Fibroblast of mammary gland (primary cell): ENCODE measurements at regions not wholly inside any gene's neighbourhood (a gene's known extent, or its start where the extent isn't known, plus 50 kb on each side); places are given as distances from the start of the nearest gene placed in this dataset.
"Not testable (repeated sequence)": the region's sequence is repeated elsewhere in the genome, so short reads cannot be mapped to it uniquely, and the experiment has no call there.

Experiments used
- DNase-seq: peaks from one replicate; pipeline ENCODE4 v3.0.0-alpha.2; 2010; ENCODE audit warnings: low read depth
- H3K4me3 ChIP-seq: 2 replicates; pipeline ENCODE4 v1.5.1; 2011; ENCODE audit warnings: low read depth, mild to moderate bottlenecking, low read length, moderate library complexity; ENCODE audit not compliant: control insufficient read depth
- TF ChIP-seq, protein P1 (sequence below): conservative IDR thresholded peaks from 2 replicates; pipeline ENCODE4 v1.5.1; 2011; ENCODE audit warnings: low read depth, low read length, inconsistent platforms; ENCODE audit not compliant: control insufficient read depth, insufficient read depth

DNA sequence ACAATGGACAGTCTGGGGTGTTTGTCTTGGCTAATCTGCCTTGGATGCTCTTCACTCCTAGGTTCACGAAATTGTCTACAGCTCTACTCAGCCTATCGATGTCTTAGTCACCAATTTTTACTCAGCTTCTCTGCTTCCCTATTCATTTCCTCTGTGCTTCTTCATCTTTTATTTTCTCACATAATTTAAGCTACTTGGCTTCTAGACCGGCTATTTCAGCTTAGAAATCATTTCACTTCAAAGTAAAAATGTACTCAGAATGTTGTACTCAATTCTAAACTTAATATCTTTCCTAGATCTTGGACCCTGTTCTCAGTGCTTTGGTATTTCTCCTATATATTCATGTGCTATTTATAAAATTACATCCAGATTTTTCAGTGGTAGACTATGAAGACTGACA is 430.0 kb upstream of the FTMT start:
- H3K4me3 ChIP-seq: no peak overlapping the region
- TF ChIP-seq, protein P1, sequence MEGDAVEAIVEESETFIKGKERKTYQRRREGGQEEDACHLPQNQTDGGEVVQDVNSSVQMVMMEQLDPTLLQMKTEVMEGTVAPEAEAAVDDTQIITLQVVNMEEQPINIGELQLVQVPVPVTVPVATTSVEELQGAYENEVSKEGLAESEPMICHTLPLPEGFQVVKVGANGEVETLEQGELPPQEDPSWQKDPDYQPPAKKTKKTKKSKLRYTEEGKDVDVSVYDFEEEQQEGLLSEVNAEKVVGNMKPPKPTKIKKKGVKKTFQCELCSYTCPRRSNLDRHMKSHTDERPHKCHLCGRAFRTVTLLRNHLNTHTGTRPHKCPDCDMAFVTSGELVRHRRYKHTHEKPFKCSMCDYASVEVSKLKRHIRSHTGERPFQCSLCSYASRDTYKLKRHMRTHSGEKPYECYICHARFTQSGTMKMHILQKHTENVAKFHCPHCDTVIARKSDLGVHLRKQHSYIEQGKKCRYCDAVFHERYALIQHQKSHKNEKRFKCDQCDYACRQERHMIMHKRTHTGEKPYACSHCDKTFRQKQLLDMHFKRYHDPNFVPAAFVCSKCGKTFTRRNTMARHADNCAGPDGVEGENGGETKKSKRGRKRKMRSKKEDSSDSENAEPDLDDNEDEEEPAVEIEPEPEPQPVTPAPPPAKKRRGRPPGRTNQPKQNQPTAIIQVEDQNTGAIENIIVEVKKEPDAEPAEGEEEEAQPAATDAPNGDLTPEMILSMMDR: no peak
- no peak for DNase-seq

DNA sequence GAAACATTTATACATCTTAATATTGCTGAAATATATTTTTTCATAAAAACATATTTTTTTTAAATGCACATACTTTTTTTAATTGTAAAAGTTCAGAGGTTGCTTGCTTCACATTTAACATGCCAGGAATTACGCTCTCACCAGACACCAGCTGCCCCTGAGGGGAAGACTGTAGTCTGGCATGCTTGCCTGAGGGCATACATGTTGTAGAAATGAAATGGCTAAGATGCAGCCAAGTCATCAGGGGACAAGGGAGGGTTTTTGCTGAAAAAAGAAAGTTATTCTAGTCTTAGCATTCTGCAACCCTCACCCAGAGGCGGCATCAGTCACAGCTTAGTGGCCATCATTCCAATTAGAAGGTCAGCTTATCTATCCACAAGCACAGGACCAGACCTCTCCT is 426.7 kb upstream of the FTMT start:
- DNase-seq: no peak
- TF ChIP-seq, protein P1: no peak
- H3K4me3 ChIP-seq: no peak overlapping the region

DNA sequence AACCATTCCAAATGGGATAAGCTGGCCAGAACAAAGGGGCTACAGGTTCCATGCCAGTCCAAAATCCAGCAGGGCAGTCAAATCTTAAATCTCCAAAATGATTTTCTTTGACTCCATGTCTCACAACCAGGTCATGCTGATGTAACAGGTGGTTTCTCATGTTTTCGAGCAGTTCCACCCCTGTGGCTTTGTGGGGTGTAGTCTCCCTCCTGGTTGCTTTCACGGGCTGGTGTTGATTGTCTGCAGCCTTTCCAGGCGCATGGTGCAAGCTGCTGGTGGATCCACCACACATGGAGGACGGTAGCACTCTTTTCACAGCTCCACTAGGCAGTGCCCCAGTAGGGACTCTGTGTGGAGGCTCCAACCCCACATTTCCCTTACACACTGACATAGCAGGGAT is 425.5 kb upstream of the FTMT start:
- no peak for DNase-seq
- no peak overlapping the region for H3K4me3 ChIP-seq
- TF ChIP-seq, protein P1: no peak

DNA sequence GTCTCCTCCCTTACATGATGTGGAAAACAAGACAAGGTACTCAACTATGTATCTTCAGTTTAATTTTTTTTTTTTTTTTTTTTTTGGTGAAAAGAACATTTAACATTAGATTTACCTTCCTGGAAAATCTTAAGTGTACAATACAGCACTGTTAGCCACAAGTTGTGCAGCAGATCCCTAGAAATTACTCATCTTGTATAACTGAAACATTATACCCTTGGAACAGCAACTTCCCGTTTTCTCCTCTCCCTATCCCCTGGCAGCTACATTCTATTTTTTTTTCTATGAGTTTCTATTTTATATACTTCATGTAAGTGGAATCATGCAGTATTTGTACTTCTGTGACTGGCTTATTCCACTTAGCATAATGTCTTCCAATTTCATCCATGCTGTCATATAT is 421.9 kb upstream of the FTMT start:
- TF ChIP-seq, protein P1: no peak
- no peak overlapping the region for H3K4me3 ChIP-seq
- DNase-seq: no peak

DNA sequence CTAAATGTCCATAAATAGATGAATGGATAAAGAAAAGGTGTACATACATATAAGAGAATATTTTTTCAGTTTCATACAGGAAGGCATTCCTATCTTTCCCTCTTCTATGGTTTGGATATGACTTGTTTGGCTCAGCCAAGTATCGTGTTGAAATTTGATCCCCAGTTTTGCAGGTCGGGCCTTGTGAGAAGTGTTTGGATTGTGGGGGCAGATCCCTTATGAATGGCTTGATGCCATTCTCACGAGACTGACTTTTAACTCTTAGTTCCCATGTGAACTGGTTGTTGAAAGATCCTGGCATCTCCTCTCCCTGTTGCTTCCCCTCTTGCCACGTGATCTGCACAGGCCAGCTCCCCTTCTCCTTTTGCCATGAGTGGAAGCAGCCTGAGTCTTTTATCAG is 421.1 kb upstream of the FTMT start:
- TF ChIP-seq, protein P1: no peak
- no peak for DNase-seq
- H3K4me3 ChIP-seq: no peak overlapping the region

DNA sequence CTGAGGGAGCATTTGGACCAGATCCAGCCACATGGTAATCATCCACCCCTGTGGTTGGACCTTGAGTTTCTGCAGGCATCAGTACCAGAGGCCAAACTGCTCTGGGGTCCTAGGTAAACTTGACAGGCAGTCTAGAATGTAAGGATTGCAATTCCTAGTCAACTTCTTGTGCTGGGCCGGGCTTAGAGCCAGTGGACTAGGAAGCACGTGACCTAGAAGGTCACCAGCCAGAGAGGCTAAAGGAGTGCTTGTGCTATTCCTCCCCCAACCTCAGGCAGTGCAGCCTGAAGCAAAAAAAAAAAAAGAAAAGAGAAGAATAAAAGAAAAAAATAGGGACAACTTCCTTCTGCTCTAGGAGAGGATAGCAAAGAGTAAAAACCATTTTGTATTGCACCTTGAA is 406.2 kb upstream of the FTMT start:
- TF ChIP-seq, protein P1: no peak
- no peak overlapping the region for H3K4me3 ChIP-seq
- no peak for DNase-seq

DNA sequence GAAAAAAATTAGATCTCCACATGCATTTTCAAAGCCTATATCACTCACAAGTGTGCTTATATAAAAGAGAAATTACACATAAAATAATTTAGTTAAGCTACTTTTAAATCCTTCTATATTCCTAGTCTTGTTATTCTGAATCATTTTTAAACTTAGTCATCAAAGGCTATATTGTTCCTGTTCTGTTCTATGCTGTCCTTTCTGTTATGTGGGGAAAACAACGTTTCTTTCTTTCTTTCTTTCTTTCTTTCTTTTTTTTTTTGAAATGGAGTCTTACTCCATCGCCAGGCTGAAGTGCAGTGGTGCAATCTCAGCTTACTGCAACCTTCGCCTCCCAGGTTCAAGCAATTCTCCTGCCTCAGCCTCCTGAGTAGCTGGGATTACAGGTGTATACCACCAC is 389.2 kb upstream of the FTMT start:
- no peak for DNase-seq
- TF ChIP-seq, protein P1: no peak
- no peak overlapping the region for H3K4me3 ChIP-seq

DNA sequence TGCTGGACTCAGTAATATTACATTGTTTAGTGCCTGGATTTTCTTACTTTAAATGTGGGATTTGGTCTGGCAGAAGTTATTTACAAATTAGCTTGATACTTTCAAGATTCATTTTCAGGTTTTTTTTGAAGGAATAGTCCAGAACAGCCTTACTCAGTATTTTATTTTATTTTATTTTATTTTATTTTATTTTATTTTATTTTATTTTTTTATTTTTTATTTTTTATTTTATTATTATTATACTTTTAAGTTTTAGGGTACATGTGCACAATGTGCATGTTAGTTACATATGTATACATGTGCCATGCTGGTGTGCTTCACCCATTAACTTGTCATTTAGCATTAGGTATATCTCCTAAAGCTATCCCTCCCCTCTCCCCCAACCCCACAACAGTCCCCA is 380.5 kb upstream of the FTMT start:
- H3K4me3 ChIP-seq, DNase-seq: not testable (repeated sequence)
